Activated CD8-positive, alpha-beta memory T cell treated with anti-CD3 and anti-CD28 coated beads for 4 hours (primary cell): ENCODE measurements at regions not wholly inside any gene's neighbourhood (a gene's known extent, or its start where the extent isn't known, plus 50 kb on each side); places are given as distances from the start of the nearest gene placed in this dataset.

Experiments used
- DNase-seq, 2 donors: peaks; one replicate each; pipeline ENCODE4 v3.0.0-alpha.2; 2020; ENCODE audit warnings: low read depth in 2 of 2

DNA sequence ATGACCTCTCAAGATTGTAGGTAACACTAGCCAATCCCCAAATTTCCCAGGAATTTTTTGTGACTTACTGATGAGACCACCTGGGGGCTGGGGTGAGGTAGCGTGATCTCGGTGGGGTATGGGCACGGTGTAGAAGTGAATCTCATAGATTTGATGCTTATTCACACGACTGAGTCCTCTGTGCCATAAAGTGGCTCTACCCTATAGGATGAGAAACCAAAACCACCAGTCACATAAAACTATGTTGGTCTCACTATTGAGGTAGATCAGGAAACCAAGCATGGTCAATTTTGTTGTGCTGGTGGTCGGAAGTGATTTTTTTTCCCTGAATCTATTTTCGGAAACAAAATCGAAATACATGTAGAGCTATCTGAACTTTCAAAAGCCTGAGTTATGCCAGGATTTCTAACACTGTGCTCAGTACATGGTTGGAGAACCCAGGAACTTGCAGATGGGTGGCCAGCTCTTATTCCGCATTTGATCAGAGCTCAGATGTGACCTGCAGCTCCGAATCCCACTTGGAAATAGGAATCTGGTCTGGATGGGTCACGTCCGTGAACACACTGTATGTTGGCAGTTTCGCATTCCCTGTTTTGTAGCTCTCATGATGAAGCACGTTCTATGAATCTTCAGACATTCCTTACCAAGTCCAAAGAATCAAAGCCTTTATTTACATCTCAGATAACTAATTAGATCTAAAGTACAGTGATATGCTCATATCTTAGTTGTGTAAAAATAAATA lies 261.5 kb downstream of the KLF6 start:
- no peak for DNase-seq

DNA sequence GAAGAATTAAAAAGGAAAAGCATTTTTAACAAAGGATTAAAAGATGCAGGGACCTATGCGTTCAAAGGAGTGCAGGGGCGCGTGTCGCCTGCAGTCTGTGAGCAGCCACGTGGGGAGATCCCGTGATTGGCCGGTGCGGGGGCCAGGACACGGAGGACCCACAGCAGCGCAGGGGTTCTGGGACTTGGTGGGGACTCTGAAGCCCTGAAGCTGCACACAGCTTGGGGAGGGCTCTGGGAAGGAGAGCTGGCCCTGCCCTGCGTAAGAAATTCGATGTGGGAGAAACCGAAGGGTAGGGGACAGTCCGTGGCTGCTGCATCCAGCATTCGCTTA lies 268.1 kb downstream of the KLF6 start:
- no peak for DNase-seq

DNA sequence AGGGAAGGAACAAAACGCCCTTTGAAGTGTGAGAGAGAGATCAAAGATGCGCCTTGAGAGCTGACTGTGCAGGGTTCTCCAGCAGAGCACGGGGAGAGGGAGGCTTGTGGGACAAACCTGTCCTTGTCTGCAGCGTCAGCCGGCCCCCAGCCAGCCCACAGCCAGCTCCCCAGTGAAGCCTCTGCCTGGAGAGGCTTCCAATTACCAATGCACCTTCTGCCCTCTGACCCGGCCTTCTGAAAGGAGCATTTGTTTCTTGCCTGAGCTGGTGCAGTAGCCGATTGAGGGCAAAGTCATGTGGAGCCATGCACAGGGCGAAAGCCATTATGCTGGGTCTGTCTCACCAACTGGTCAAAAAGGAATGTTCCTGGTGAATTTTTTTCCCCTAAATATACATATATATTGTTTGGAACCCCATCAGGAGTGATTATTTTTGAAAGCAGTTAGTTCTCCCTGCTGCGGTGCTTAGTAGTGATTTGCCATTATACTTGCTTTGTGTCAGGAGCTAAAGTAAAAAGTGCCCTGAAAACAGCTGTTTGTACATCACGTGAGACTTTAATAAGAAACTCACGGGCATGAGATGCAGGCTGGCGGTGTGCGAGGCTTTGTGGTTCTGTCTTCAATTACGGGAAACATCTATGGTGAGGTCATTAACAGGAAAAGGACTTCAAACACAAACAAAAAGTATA lies 268.6 kb downstream of the KLF6 start:
- DNase-seq: no peak

DNA sequence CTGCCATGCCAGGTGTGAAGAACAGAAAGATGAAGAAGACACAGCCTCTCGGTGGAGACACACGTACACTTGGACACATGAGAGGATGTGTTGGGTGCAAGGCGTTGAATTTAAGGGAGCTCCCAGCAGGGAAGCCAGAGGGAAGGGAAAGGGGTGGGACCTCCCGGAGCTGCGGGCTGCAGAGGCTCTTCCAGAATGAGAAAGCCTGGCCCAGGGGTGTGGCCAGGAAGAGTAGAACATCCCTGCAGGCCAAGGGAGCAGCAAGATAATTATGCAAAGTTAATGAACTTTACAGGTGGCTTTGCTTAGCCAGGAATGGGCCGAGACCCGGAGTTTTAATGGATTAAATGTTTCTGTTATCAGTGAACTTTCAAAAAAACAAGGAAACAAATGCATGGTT lies 270.3 kb downstream of the KLF6 start:
- no peak for DNase-seq

DNA sequence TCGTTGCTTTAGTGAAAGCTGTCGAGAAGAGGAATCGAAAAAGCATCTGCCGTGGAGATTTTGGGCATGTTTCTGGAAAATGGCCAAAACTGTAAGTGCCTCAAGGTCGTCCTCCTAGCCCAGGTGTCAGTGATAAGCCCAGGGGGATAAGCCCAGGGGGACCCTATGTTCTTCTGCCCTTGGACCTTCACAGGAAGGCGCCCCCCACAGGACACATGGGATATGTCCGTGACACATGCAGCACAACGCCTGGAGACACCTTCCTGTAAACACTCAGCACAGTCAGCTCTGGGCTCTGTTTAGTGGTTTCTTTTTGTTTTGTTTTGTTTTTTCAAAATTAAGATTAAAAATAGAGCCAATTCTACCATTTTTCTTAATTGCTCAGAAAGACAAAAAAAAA lies 272.7 kb downstream of the KLF6 start:
- no peak for DNase-seq

DNA sequence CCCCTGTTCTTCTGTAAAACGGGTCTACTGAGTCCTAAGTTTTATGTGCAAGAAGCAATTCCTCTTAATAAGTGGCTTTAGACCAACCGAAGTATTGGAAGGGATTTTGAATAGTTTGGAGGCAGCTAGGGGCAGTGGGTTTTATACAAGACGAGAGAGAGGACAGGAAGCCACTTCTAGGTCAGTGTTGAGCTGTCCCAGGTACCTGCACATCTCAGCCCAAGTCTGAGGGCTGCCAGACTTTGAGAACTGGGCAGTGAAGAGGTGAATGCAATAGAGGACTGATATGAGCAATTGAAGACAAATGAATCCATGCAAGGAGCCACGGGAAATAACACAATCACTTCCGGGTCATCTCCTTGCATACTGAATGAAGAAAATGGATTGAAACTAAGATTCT lies 273.5 kb downstream of the KLF6 start:
- no peak for DNase-seq

DNA sequence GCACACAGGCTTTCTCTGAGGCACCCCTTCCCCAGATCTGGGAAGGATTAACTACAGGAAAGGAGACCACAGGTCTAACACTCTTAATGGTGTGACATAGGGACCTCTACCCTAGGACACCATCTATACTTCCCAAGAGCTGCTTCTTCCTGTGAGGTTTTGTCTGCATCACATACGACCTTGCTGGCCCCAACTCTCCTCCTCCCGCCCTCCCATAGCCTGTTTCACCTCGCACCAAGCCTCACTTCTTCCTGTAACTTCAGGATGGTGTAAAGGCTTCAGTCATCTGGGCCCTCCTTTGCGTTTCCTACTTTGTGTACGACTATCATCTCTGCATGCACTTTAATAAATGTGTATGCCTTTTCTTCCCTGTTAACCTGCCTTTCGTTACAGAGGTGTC lies 274.3 kb downstream of the KLF6 start:
- no peak for DNase-seq

DNA sequence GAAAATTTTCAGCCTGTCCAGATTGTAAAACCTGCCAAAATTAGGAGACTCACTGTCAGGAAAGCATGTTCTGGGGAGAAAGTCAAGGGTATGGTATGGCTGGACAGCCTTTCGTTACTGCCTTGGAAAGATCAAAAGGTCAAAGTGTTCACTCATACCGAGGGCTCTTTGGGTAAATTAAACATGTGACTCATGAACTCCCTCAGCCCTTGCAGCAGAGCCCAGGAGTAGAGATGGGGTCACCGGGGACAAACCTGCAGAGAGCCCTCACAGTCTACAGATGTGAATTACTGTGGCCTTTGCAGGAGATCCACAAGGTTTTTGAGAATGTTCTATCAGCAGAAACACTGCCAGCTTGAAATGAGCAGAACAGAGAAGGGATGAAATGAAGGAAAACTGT lies 275.7 kb downstream of the KLF6 start:
- DNase-seq: no peak

DNA sequence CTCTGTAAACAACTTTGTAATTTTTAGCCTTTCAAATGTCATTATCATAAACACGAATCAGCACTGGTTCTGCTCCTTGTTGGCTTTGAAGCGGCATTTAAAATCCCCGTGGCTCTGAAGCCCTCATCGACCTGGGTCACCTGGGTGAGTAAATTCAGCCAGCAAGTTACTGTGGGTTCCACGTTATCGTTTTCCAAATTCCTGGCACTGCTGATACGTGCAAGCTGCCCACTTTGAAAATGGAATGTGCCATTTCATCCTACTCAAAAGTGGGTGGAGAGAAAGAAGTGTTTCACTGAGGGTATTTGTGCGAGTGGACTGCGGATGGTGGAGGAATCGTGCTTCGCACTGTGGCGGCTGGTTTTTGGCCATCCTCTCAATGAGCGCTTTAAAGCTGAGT lies 281.7 kb downstream of the KLF6 start:
- DNase-seq: no peak

DNA sequence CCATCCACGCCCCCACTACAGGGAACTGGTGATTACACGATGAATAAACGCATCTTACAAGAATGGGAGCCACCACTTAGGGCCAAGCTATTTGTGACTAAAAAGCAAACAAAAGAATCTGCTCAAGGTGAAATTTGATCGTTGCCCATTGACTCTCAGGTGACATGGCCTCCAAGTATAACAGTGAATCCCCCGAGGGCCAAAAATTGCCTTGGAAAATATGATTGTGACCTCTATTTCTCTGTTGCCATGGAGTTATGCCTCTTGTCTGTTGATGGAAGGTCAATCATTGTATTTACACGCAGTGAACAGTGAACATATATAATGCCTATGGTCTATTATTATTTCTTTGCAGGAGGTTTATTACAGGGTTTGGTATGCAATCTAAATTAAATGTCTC lies 282.3 kb downstream of the KLF6 start:
- no peak for DNase-seq

DNA sequence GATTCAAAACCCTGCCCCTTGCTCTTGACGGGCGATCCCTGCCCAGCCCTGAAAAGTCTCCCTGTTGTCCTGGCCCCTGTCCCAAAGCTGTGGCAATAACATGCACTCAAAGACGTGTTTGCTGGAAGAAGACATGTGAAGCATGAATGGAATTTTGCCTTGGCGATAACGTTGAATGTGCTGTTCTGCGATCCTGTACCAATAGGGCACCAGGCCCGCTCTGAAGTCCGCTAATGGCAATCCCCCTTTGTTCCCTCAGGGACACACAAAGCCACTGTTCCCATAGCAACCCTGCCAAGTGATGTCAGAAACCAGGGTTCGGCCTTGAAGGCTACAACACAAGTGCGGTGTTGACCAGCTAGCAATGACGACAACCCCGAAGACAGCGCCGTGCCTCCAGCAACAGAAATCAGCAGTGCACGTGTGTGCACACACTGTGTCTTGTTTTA lies 284.6 kb downstream of the KLF6 start:
- DNase-seq: no peak

DNA sequence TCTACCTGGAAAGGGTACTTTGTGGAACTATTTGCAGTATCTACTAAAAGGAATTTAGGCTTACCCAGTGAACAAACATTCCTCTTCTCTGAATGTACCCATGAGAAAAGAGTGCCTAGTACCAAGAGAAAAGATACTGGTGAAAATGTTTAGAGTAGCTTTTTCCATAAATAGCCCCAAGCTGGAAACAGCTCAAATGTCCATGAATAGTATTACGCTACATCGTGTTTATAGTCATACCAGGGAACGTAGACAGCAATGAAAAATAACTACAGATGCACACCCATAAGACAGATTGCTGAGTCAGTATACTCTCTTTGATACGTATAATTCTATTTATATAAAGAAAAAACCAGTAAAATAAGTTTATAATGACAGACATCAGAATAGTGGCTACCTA lies 285.9 kb downstream of the KLF6 start:
- no peak for DNase-seq

DNA sequence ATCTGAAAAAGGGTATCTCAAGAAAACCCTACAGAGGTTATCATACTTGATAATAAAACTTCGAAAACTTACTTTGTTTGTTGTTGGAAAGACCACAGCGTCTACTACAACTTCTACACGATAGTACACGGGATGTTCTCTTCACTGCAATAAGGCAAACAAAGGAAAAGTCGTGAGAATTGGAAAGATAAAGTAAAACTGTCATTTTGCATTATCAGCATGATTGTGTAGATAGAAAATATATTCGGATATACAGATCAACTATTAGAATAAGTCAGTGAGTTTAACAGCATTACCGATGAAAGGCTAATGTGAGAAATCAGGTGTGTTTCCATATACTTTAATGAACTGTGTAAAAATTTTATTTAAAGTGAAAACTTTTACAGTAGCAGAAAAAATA lies 287.4 kb downstream of the KLF6 start:
- no peak for DNase-seq

DNA sequence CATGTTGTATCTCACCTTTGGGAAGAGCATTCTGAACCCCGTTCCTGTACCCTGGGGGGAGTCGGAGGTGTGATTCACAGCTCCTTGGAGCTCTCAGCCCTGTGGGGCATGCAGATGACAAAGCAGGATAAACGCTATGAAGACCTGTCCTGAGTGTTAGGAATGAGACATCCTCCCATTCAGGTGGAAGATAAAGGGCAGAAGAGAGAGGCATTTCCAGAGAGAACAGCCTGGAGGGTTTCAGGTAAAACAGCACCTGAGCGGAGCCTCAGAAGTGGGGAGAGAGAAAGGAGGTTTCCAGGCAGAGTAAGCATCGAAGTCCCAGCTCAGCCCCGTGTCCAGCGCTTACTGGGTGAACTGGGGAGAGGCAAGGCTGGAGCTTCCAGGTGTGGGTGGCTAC lies 288.9 kb downstream of the KLF6 start:
- DNase-seq: no peak

DNA sequence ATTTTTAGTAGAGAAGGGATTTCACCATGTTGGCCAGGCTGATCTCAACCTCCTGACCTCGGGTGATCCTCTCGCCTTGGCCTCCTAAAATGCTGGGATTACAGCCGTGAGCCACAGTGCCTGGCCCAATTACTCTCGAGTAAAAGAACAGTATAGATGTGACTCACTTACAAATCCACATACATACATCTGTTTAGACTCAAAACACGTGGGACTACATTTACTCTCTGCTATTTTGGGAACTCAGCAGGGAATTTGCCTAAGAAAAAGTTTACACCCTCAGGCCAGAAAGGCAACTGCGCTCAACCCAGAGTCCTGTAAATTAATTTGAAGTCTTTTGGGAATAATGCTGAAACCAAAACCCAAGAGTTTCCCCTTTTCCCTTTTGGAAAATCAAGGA lies 289.7 kb downstream of the KLF6 start:
- no peak for DNase-seq

DNA sequence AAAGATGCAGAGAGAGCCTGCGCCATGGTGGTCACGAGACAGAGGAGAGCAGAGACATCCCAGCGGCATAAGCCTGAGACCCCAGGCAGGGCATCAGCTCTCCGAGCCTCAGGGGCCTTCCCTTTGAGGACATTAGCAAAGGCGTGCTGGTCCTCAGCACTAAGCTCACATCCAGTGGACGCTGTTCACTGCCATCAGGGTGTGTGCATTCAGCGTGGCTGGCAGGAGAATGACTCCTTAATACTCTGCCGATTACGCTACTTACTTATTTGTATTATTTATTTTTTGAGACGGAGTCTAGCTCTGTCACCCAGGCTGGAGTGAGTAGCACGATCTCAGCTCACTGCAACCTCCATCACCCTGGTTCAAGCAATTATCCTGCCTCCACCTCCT lies 290.2 kb downstream of the KLF6 start:
- no peak for DNase-seq

DNA sequence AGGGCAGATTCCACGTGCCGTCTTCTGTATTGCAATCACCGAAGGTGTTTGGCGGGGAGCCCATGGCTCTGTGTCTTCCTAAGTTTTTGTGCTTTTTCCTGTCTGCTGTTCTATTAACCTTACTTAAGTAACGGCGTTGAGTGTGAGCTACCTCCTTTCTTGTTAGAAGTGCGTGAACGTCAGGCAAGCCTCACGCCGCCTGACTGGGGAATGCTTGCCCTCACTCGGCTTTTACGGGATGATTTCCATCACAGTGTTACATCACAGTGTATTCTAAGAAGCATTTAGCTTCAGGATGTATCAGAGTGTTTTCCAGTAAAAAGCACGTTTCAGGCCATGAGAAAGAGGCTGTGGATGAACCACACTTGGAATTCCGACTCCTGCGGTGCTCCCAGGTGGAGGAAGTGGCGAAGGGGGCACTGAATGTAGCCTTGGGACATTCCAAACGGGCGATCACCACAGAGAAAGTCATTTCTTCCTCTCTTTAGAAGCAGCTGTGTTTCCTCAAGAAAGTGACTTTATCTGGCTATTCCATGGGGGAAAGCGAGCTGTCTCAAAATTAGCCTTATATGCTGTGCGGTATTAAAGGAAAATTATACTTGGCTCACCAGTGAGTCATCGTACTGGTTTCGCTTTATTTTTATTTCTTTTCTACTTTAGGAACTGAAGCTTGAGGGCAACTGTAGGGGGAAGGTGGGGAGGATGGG lies 290.7 kb downstream of the KLF6 start:
- DNase-seq: no peak

DNA sequence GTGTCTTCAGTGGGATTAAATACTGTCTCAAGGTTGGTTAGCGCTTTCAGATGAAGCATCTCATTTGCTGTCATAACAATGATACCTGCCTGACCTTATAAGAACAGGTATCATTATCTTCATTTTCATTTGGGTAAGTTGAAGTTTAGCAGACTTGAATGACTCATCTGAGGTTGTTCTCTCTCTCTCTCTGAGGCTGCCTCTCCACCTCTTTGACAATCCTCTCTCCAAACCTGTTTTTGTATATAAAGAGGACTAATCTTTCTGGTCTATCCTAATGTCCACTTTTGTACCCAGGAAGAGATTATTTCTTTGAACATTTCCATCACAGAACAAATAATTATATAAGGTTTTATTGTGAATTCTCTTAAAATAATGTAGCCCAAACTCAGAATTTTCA lies 291.4 kb downstream of the KLF6 start:
- DNase-seq: no peak

DNA sequence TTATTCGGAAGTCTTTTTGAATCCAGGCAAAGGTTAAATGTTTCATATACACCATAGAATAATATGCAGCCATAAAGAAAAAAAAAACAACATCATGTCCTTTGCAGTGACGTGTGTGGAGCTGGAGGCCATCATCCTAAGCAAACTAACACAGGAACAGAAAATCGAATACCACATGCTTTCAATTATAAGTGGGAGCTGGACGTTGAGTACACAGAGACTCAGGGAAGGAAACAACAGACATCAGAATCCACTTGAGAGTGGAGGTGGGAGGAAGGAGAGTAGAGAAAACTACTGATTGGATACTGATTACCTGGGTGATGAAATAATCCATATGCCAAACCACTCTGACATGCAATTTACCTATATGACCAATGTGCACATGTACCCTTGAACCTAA lies 293.4 kb downstream of the KLF6 start:
- DNase-seq: no peak

DNA sequence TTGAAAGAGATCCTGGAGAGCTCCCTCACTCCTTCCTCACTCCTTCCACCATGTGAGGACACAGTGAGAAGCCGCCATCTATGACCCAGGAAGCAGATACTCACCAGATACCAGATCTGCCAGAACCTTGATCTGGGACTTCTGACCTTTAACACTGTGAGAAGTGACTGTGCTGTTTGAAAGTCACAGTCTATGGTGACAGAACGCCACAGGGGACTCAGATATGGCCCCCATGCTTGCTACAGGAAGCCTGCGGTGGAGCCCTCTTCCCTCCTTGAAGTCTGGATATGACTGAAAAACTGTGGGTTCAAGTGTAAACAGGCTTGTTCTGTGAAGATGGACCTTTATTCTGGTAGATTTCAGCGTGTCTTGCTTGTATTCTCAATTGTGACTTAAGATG lies 297.8 kb downstream of the KLF6 start:
- no peak for DNase-seq

DNA sequence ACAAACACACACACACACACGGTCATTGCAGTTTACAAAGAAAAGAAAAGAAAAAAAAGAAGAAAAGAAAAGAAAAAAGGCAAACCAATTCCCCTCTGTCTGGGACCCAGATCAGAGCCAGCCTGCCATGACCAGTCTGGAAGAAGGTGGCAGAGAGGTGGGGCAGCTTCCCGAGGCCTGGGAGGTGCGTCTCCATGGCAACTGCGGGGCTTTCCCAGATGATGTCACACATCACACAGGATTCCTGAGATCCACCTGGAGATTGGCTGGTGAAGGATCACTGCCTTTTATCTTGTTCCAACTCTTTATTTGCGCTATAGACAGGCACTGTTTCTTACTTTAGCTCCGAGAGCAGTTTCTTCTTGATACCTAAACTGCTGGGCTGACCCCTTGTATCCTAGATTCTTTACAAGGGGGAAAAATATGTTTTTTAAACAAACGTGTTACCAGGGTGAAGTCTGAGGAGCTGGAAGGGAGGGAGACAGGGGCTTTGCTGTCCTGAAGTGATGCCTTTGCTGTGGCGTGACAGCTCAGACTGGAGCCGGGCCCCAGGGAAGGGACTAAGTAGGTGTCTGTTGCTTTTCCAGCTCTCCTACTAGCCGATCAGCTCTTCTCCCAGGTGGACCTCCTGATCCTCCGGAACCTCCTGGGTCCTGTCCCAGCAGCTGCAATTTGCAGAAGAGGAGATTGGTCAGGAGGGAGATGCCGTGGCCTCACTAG lies 298.5 kb downstream of the KLF6 start:
- DNase-seq: no peak

DNA sequence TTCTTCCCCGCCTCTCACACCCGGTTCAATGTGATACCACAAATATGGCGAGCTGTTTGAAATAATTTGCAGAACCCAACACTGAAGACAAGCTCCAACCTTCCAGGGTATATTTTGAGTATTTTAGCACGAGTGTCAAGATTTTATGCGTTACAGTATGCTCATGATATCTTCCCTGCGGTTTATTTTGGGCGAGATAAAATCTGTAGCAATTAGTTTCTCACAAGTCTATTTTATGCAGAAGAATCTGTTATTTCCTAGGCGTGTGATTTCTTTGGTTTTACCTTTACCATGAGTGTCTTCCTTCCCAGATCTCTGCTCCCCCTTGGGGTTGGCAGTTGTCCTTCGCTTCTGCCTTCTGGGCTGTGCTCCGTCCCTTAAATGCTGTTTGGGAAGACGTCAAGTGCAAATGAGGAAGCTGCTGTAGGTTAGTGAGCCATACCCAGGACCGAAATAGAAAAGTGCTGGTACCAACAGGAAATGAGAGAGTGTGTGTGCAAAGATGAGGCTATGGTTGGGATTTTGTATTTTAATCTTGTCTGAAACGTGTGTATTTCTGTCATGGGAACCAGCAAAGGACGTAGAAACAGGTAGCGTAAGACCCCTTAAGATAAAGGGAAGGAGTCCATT lies 299.8 kb downstream of the KLF6 start:
- DNase-seq: no peak
